B cell (primary cell): ENCODE measurements at regions not wholly inside any gene's neighbourhood (a gene's known extent, or its start where the extent isn't known, plus 50 kb on each side); places are given as distances from the start of the nearest gene placed in this dataset.
"Not testable (repeated sequence)": the region's sequence is repeated elsewhere in the genome, so short reads cannot be mapped to it uniquely, and the experiment has no call there.

Experiments
- ATAC-seq: fragments of 200-7000 bp; cut with Tn5 transposase; one replicate; pipeline ENCODE4 v1.10.0; 2021; ENCODE audit warnings: low read depth, mild to moderate bottlenecking, moderate number of reproducible peaks, moderate library complexity
- CTCF ChIA-PET: fragments of 350-600 bp; sonication (Branson Sonifier 250); formaldehyde crosslinking; loops from one replicate; lab custom pipeline; 2021; ENCODE audit warnings: antibody characterized with exemption, inconsistent platforms; lab: Charles Lee
- POLR2A ChIA-PET: fragments of 350-600 bp; sonication (Branson Sonifier 250); formaldehyde crosslinking; loops from one replicate; lab custom pipeline; 2021; ENCODE audit warnings: antibody characterized with exemption; lab: Charles Lee
- DNase-seq: peaks from one replicate; pipeline ENCODE4 v3.0.0; 2013
- H2AFZ ChIP-seq: 2 replicates; pipeline ENCODE4 v1.6.1; 2012; ENCODE audit warnings: mild to moderate bottlenecking, low read depth, low read length; ENCODE audit not compliant: insufficient read depth, poor library complexity, severe bottlenecking
- H3K27ac ChIP-seq, 2 donors: 1 replicate in 1 of 2; 2 replicates in 1 of 2; pipeline ENCODE4 v1.5.1; 2012 to 2013; ENCODE audit warnings: low read length in 2 of 2, mild to moderate bottlenecking in 2 of 2, moderate library complexity in 1 of 2
- H3K27me3 ChIP-seq, 4 experiments: fragments of 200-600 bp in 1 of 4; sonication (generic) in 1 of 4; replicated peaks in 1 of 4; 1 replicate in 2 of 4; 2 replicates in 2 of 4; pipeline versions ENCODE4 v1.6.1 to v1.7.0; 2013 to 2016; ENCODE audit warnings: low read length in 3 of 4, mild to moderate bottlenecking in 2 of 4, mixed read lengths in 1 of 4, moderate library complexity in 1 of 4; ENCODE audit not compliant: insufficient read depth in 4 of 4, control insufficient read depth in 3 of 4; ENCODE audit errors: control extremely low read depth in 1 of 4
- H3K36me3 ChIP-seq, 2 experiments: replicated peaks in 1 of 2; 1 replicate in 1 of 2; 2 replicates in 1 of 2; pipeline versions ENCODE4 v1.6.1 to v1.7.1; 2013; ENCODE audit warnings: low read length in 1 of 2; ENCODE audit not compliant: insufficient read depth in 2 of 2, control insufficient read depth in 1 of 2; ENCODE audit errors: control extremely low read depth in 1 of 2, extremely low read depth in 1 of 2
- H3K4me1 ChIP-seq, 2 donors: fragments of 200-600 bp in 1 of 2; sonication (generic) in 1 of 2; 1 replicate in 1 of 2; 2 replicates in 1 of 2; pipeline versions ENCODE4 v1.5.1 to v1.6.1; 2013 to 2017; ENCODE audit warnings: low read length in 2 of 2; ENCODE audit not compliant: control insufficient read depth in 2 of 2, insufficient read depth in 2 of 2
- H3K4me2 ChIP-seq: replicated peaks from 2 replicates; pipeline ENCODE3; 2012; ENCODE audit warnings: mild to moderate bottlenecking, low read depth, low read length; ENCODE audit not compliant: poor library complexity, severe bottlenecking
- H3K4me3 ChIP-seq, 5 experiments: fragments of 200-600 bp in 1 of 5; sonication (generic) in 1 of 5; 1 replicate in 3 of 5; 2 replicates in 2 of 5; pipeline versions ENCODE4 v1.5.1 to v1.7.0; 2011 to 2016; ENCODE audit warnings: low read length in 4 of 5, mild to moderate bottlenecking in 4 of 5, low read depth in 2 of 5, control low read depth in 1 of 5, moderate library complexity in 1 of 5; ENCODE audit not compliant: insufficient read depth in 1 of 5; ENCODE audit errors: control extremely low read depth in 1 of 5, extremely low read depth in 1 of 5
- H3K79me2 ChIP-seq: fragments of 200-600 bp; sonication (generic); one replicate; pipeline ENCODE4 v1.6.0; 2016; ENCODE audit warnings: low read length; ENCODE audit not compliant: control insufficient read depth, insufficient read depth
- H3K9ac ChIP-seq: fragments of 200-600 bp; sonication (generic); 2 replicates; pipeline ENCODE4 v1.6.1; 2017; ENCODE audit warnings: mild to moderate bottlenecking, low read length, moderate library complexity
- H3K9me3 ChIP-seq, 3 donors: one replicate each; pipeline versions ENCODE4 v1.6.1 to v1.7.1; 2013; ENCODE audit warnings: low read length in 2 of 3; ENCODE audit not compliant: control insufficient read depth in 2 of 3, insufficient read depth in 1 of 3; ENCODE audit errors: control extremely low read depth in 1 of 3
- H4K20me1 ChIP-seq: 2 replicates; pipeline ENCODE4 v1.6.0; 2012; ENCODE audit warnings: mild to moderate bottlenecking, low read length; ENCODE audit not compliant: insufficient read depth, control insufficient read depth, poor library complexity, severe bottlenecking
- H3K27ac Mint-ChIP-seq: one replicate; pipeline ENCODE4 v1.8.0; 2021; ENCODE audit warnings: mixed read lengths
- H3K27me3 Mint-ChIP-seq: one replicate; pipeline ENCODE4 v1.8.0; 2021; ENCODE audit warnings: mixed read lengths
- H3K4me1 Mint-ChIP-seq: one replicate; pipeline ENCODE4 v1.8.0; 2021; ENCODE audit warnings: mixed read lengths
- H3K4me3 Mint-ChIP-seq: one replicate; pipeline ENCODE4 v1.8.0; 2021; ENCODE audit warnings: mixed read lengths
- H3K9me3 Mint-ChIP-seq: one replicate; pipeline ENCODE4 v1.8.0; 2022; ENCODE audit warnings: mixed read lengths; ENCODE audit not compliant: insufficient read depth
- CTCF ChIP-seq: fragments of 200-600 bp; IDR thresholded peaks from one replicate; pipeline ENCODE4 v1.8.0; 2022; ENCODE audit warnings: antibody characterized with exemption, mild to moderate bottlenecking
- EZH2 ChIP-seq: IDR thresholded peaks from 2 replicates; pipeline ENCODE4 v1.6.1; 2012; ENCODE audit warnings: borderline replicate concordance, low read depth, mild to moderate bottlenecking, moderate library complexity, low read length; ENCODE audit not compliant: insufficient read depth, poor library complexity, severe bottlenecking
- WGBS: methylation state at CpG from one replicate; pipeline ENCODE4 v1.1.5; 2013; ENCODE audit warnings: missing lambda C conversion rate; ENCODE audit not compliant: insufficient coverage; 5-methylcytosine and 5-hydroxymethylcytosine counted together
- intact Hi-C: fragments of 100-400 bp; cut with micrococcal nuclease; formaldehyde crosslinking; loops from one replicate; pipeline ENCODE4 v1.10.0; 2022

GRCh38 chr12:107200394-107200793 lies 107.0 kb upstream of the CRY1 start:
- Histone ChIP-seq H4K20me1 (no peaks in the 10 kb centered on the region), H3K9me3 (no peaks in the 10 kb centered on the region), H3K4me1 (no peaks in the 10 kb centered on the region), H2AFZ (no peak overlapping the region), H3K27me3 (no peaks in the 10 kb centered on the region), H3K36me3 (no peaks in the 10 kb centered on the region), H3K4me3 (no peak overlapping the region), H3K27ac (no peak overlapping the region), H3K9ac (no peak overlapping the region), H3K79me2 (no peaks in the 10 kb centered on the region), H3K4me2 (no peak overlapping the region)
- Mint-ChIP-seq H3K27me3 (peaks cover 14% of the 10 kb centered on the region), H3K4me3 (no peak overlapping the region), H3K9me3 (no peaks in the 10 kb centered on the region), H3K27ac (no peak overlapping the region), H3K4me1 (no peaks in the 10 kb centered on the region)
- DNase-seq (no peak), ATAC-seq (no peak)
- POLR2A ChIA-PET, result no interaction called here
- TF ChIP-seq EZH2 (no peak), CTCF (no peak)
- intact Hi-C loops, result no loop called here
- CTCF ChIA-PET, result no interaction called here
- WGBS, result no CpG with 5 or more reads among the region's 1 CpG

DNA sequence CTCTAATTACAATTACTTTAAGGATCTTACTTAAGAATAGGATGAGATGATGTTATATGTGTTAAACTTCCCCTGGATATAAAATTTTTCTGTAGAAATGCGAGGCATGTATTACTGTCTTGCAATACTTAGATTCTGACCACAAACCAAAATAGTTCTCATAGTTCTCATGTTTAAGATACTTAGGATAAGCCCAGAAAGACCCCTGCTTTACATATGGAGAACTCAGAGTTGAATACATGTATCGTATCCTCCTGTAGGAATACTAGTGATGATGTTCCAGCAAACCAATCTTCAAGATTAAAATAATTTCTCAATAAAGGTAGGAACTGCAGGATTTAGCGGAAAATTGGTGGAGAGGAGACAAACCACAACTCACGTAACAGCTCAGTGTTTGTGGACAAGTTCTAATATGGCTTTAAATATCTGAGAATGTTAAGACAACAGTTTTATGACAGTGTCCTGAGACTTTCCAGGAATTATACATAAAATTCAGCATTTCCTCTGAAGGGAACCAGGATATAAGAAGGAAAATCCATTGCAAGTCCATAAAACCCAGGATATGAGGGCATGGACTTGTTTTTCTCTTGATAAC lies 114.7 kb upstream of the CRY1 start:
- TF ChIP-seq CTCF, result no peak
- no peak for TF ChIP-seq EZH2
- Mint-ChIP-seq H3K4me1 (no peaks in the 10 kb centered on the region), H3K27me3 (peaks cover 23% of the 10 kb centered on the region), H3K27ac (no peak overlapping the region), H3K9me3 (no peaks in the 10 kb centered on the region), H3K4me3 (no peak overlapping the region)
- H3K4me2 ChIP-seq, result no peak overlapping the region
- ChIA-PET CTCF (interaction anchor here (0.6 kb wide), 1 partner anchor 16 kb away, joined by 4 read pairs; no protein-coding TSS in a partner anchor), POLR2A (no interaction called here)
- whole genome bisulfite sequencing, result no CpG with 5 or more reads among the region's 4 CpGs
- no peak overlapping the region for H3K27ac ChIP-seq
- H3K27me3 ChIP-seq, result peaks cover 0 to 6% (median 2%) of the 10 kb centered on the region in 4 experiments
- H2AFZ ChIP-seq, result no peak overlapping the region
- H3K4me3 ChIP-seq, result no peak overlapping the region
- no peaks in the 10 kb centered on the region for H3K36me3 ChIP-seq
- H3K79me2 ChIP-seq, result no peaks in the 10 kb centered on the region
- no peak for DNase-seq
- ATAC-seq, result no peak
- no peaks in the 10 kb centered on the region for H3K4me1 ChIP-seq
- peaks cover 0 to 5% (median 0%) of the 10 kb centered on the region in 3 donors for H3K9me3 ChIP-seq
- H3K9ac ChIP-seq, result no peak overlapping the region
- intact Hi-C loops, result no loop called here
- no peaks in the 10 kb centered on the region for H4K20me1 ChIP-seq

- H3K27me3 ChIP-seq, DNase-seq, CTCF ChIA-PET, H3K27ac ChIP-seq, H3K4me2 ChIP-seq, H3K4me1 ChIP-seq, H3K4me3 Mint-ChIP-seq, H3K9me3 ChIP-seq, ATAC-seq, H3K4me1 Mint-ChIP-seq, intact Hi-C loops, POLR2A ChIA-PET, H3K27ac Mint-ChIP-seq, H3K9me3 Mint-ChIP-seq, H3K79me2 ChIP-seq, H4K20me1 ChIP-seq, H2AFZ ChIP-seq, H3K4me3 ChIP-seq, H3K36me3 ChIP-seq, H3K9ac ChIP-seq: not testable (repeated sequence)
- peaks cover 23% of the 10 kb centered on the region for H3K27me3 Mint-ChIP-seq
- WGBS, result 87% methylated on average over 5 of the region's 7 CpGs
Observed at GRCh38 chr12:107209700-107210099, 116.4 kb upstream of the CRY1 start.
